Breast epithelium (tissue), 4 donors: ENCODE measurements at regions not wholly inside any gene's neighbourhood (a gene's known extent, or its start where the extent isn't known, plus 50 kb on each side); places are given as distances from the start of the nearest gene placed in this dataset.

Source experiments
- DNase-seq, 2 donors: peaks; one replicate each; pipeline ENCODE4 v3.0.0-alpha.2; 2019; ENCODE audit warnings: low spot score in 2 of 2
- H3K27ac ChIP-seq, 2 donors: fragments of 200-600 bp; sonication (generic) in 1 of 2; one replicate each; pipeline ENCODE4 v1.5.1; 2016 to 2019; ENCODE audit warnings: mild to moderate bottlenecking in 1 of 2
- H3K27me3 ChIP-seq, 2 donors: fragments of 200-600 bp; sonication (generic) in 1 of 2; one replicate each; pipeline versions ENCODE4 v1.5.1 to v1.6.0; 2017 to 2019; ENCODE audit warnings: control low read depth in 1 of 2, mild to moderate bottlenecking in 1 of 2
- H3K36me3 ChIP-seq: fragments of 200-600 bp; one replicate; pipeline ENCODE4 v1.5.1; 2019
- H3K4me1 ChIP-seq, 2 donors: fragments of 200-600 bp; sonication (generic); one replicate each; pipeline ENCODE4 v1.5.1; 2016 to 2019; ENCODE audit warnings: control low read depth in 1 of 2
- H3K4me3 ChIP-seq, 3 donors: fragments of 200-600 bp; sonication (generic); 1 replicate in 2 of 3; 2 replicates in 1 of 3; pipeline ENCODE4 v1.5.1; 2016 to 2019; ENCODE audit warnings: mild to moderate bottlenecking in 3 of 3, moderate library complexity in 2 of 3
- H3K9me3 ChIP-seq, 2 donors: fragments of 200-600 bp; sonication (generic) in 1 of 2; one replicate each; pipeline ENCODE4 v1.5.1; 2016 to 2019; ENCODE audit warnings: control low read depth in 1 of 2
- POLR2A ChIP-seq: fragments of 450-650 bp; IDR thresholded peaks from one replicate; pipeline ENCODE4 v1.6.1; 2016; ENCODE audit warnings: antibody characterized with exemption, mild to moderate bottlenecking, moderate library complexity
- POLR2AphosphoS5 ChIP-seq, 3 donors: sonication (generic); formaldehyde crosslinking; IDR thresholded peaks; one replicate each; pipeline ENCODE4 v1.6.1; 2017; ENCODE audit warnings: antibody characterized with exemption in 3 of 3
- intact Hi-C: fragments of 100-400 bp; cut with DNase I; formaldehyde crosslinking; loops from one replicate; pipeline ENCODE4 v1.15.1; 2023; ENCODE audit warnings: low total_unique reads
- TF ChIP-seq, protein P1 (sequence below), 3 donors: fragments of 450-650 bp; IDR thresholded peaks; one replicate each; pipeline ENCODE4 v1.5.1; 2016 to 2017; ENCODE audit warnings: antibody characterized with exemption in 3 of 3, mild to moderate bottlenecking in 3 of 3, moderate library complexity in 3 of 3

DNA sequence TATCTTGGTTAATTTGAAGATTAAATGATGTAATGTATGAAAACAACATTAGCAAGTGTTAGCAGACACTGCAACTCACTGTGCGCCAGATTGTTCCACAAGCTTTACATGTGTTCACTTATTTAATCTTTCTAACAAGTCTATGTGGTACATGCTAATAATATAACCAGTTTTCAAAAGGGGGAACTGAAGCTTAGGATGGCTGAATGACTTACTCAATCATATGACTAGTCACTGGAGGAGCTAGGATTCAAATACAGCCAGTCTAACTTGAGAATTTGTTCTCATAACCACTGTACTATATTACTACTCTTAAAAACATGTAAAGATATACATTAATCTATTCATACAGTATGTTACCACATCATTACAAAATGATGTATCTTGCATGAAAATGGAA, 60.5 kb upstream of the LRIG3 start:
- TF ChIP-seq, protein P1, sequence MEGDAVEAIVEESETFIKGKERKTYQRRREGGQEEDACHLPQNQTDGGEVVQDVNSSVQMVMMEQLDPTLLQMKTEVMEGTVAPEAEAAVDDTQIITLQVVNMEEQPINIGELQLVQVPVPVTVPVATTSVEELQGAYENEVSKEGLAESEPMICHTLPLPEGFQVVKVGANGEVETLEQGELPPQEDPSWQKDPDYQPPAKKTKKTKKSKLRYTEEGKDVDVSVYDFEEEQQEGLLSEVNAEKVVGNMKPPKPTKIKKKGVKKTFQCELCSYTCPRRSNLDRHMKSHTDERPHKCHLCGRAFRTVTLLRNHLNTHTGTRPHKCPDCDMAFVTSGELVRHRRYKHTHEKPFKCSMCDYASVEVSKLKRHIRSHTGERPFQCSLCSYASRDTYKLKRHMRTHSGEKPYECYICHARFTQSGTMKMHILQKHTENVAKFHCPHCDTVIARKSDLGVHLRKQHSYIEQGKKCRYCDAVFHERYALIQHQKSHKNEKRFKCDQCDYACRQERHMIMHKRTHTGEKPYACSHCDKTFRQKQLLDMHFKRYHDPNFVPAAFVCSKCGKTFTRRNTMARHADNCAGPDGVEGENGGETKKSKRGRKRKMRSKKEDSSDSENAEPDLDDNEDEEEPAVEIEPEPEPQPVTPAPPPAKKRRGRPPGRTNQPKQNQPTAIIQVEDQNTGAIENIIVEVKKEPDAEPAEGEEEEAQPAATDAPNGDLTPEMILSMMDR (IDR thresholded peaks at IDR 0.05) = no peak
- TF ChIP-seq POLR2A (no peak), POLR2AphosphoS5 (IDR thresholded peaks at IDR 0.05) (no peak)
- intact Hi-C loops = no loop called here
- Histone ChIP-seq H3K27me3 (no peaks in the 10 kb centered on the region), H3K4me3 (no peak overlapping the region), H3K27ac (no peak overlapping the region), H3K9me3 (no peaks in the 10 kb centered on the region), H3K4me1 (no peaks in the 10 kb centered on the region), H3K36me3 (no peaks in the 10 kb centered on the region)
- DNase-seq = no peak

DNA sequence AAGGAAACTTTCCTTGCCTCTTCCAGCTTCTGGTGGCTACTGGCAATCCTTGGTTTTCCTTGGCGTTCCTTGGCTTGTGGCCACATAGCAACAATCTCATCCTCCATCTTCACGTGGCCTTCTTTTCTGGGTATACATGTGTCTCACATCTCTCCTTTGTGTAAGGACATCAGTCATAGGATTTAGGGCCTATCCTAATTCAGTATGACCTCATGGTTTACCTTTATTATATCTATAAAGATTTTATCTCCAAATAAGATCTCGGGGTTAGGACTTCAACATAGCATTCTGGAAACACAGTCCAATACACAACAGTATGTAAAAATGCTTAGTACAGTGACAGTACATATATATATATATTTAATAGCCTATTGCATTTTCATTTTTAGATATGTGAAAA, 58.4 kb upstream of the LRIG3 start:
- DNase-seq = no peak
- Histone ChIP-seq H3K27ac (no peak overlapping the region), H3K4me3 (no peak overlapping the region), H3K36me3 (no peaks in the 10 kb centered on the region), H3K27me3 (no peaks in the 10 kb centered on the region), H3K9me3 (no peaks in the 10 kb centered on the region), H3K4me1 (no peaks in the 10 kb centered on the region)
- TF ChIP-seq POLR2A (no peak), POLR2AphosphoS5 (IDR thresholded peaks at IDR 0.05) (no peak)
- TF ChIP-seq, protein P1 (IDR thresholded peaks at IDR 0.05) = no peak
- intact Hi-C loops = no loop called here

DNA sequence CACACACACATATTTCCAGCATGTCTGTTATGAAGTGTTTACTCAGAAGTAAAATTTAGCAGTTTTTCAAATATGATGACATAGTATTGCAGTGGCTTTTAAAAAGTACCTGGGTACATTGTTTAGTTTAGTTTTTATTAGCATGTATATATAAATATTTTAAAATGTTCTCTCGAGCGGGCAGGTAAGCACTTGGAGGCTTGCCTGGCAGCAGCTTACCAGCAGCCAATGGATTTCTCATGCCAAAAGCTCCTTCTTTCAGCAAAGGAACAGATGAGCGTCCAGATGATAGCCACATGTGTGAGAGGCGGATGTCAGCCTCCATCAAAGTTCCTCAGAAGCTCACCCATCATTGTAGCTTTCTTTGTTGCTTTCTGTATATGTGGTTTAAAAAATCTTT, 57.2 kb upstream of the LRIG3 start:
- intact Hi-C loops = no loop called here

DNA sequence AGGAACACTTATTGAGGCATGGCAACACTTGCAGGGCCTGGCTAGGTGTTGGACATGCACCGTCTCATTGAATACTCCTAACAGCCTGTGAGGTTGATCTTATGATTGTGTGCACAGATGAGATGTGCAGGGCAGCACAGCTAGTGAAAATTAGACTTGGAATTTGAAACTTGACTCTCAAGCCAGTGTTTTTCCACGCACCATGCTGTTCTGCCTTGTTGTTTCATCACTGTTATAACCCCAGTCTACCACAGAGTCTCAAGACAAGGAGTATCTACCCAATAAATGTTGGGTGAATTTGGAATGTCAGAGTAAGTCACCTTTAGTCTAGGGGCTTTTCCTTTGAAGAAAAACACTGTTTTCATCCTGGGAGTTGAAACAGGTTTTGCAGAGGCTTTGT, 55.8 kb upstream of the LRIG3 start:
- Histone ChIP-seq H3K36me3 (no peaks in the 10 kb centered on the region), H3K4me3 (no peak overlapping the region), H3K27ac (no peak overlapping the region), H3K4me1 (no peaks in the 10 kb centered on the region), H3K9me3 (no peaks in the 10 kb centered on the region), H3K27me3 (no peaks in the 10 kb centered on the region)
- no peak for DNase-seq
- intact Hi-C loops = no loop called here
- TF ChIP-seq POLR2AphosphoS5 (IDR thresholded peaks at IDR 0.05) (no peak), POLR2A (no peak)
- TF ChIP-seq, protein P1 (IDR thresholded peaks at IDR 0.05) = no peak

More for the DNA sequence above, 57.2 kb upstream of the LRIG3 start:
- TF ChIP-seq POLR2A (no peak), POLR2AphosphoS5 (IDR thresholded peaks at IDR 0.05) (no peak)
- TF ChIP-seq, protein P1 (IDR thresholded peaks at IDR 0.05) = no peak
- H3K27ac ChIP-seq = no peak overlapping the region
- H3K27me3 ChIP-seq = no peaks in the 10 kb centered on the region
- no peak for DNase-seq
- H3K4me1 ChIP-seq = no peaks in the 10 kb centered on the region
- H3K4me3 ChIP-seq = no peak overlapping the region
- H3K9me3 ChIP-seq = no peaks in the 10 kb centered on the region
- H3K36me3 ChIP-seq = no peaks in the 10 kb centered on the region
